IPS DF 19.7 (cell line): ENCODE measurements at regions not wholly inside any gene's neighbourhood (a gene's known extent, or its start where the extent isn't known, plus 50 kb on each side); places are given as distances from the start of the nearest gene placed in this dataset.

Experiments
- DNase-seq: peaks from one replicate; pipeline ENCODE4 v3.0.0-alpha.2; 2013; ENCODE audit warnings: low read depth, low spot score

DNA sequence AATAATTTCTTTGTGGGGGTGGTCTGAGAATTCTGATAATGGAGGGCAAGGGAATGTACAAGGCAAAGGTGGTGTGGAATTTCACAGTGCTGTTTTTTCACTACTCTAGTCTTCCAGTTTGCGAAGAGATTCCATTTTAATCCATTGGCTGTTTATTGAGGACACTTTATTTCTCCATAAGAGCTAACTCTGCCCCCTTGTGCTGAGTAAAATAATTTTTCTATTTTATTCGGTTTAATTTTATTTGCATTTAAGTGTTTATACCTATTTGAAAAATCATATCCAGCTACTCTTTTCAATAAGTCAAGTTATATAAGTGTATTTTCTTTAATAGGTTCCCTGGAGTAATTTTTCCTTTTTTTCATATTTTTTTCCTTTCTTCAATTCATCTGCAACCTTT, 840.1 kb downstream of the TUSC7 start:
- DNase-seq, result no peak

DNA sequence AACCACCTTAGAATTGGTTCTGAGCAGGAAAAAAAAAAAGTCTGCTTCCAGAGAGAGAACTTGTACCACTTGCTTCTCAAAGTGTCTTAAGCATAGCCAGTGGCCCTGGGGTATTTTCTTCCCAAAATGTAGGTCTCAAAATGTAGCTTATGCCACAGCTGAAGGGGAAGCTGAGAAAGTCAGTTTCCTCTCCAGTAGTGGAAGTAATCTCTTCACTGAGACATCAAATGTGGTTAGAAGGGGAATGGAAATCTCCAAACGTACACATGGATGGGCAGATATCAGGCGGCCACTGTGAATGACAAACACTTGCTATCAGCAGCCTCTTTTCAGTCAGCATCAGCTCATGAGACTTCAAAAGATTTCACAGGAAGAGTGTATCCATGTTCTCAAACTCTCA, 841.2 kb downstream of the TUSC7 start:
- DNase-seq, result no peak

DNA sequence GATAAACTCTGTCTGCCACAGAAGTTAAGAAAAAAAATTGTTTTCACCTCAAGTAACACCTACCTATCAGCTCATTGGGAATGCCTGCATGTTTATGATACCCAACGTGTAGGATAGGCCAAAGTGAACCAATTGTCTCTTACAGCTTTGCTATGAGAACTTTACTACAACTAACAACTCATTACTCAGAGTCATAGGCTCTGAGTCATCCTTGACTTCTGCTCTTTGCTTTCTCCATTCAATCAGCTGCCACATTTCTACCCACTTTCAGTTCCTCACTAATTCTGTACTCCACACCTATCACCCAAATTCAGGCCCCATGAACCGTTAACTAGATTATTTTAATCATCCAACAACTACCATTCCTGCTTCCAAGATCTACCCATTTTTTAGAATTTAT, 843.9 kb downstream of the TUSC7 start:
- no peak for DNase-seq

- no peak for DNase-seq
Measured at GRCh38 chr3:117556646-117557407, 847.2 kb downstream of the TUSC7 start.

- no peak for DNase-seq
Measured at GRCh38 chr3:117557464-117558090, 848.0 kb downstream of the TUSC7 start.

DNA sequence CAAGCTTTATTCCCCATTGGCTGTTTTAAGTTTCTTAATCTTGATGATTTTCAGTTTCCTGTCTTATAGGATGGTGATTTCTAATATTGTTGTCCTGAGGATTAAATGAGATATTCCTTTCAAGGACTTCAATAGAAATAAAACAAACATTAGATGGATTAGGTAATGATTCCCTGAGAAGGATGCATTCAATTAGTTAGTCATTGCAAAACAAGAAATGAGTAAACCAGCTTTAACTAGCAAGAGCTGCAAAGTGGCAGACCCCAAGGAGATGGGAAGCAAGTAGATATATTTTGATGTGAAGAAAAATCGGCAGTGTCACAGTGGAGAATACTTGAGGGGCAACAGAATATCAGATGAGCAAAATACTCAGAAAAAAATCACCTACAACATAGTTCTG, 849.1 kb downstream of the TUSC7 start:
- no peak for DNase-seq

DNA sequence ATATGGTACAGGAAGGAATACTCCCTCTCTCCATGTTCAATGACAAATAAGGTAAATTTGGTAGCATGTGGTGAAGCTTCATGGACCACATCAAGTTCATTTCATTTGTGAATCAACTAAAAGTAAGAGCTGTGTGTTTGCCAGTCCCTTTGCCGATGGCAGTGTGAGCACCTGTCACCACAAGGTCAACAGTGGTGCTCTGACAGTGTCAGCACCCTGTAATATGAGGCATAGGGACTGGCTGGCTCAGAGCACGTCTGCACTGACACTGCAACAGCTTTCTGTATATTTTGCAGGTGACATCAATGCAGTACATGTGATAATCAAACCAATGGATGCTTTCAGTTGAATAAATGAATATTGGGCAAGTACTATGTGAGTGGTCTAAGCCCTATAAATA, 852.4 kb downstream of the TUSC7 start:
- DNase-seq, result no peak

- DNase-seq, result no peak
Measured at GRCh38 chr3:117563063-117563462, 853.5 kb downstream of the TUSC7 start.

DNA sequence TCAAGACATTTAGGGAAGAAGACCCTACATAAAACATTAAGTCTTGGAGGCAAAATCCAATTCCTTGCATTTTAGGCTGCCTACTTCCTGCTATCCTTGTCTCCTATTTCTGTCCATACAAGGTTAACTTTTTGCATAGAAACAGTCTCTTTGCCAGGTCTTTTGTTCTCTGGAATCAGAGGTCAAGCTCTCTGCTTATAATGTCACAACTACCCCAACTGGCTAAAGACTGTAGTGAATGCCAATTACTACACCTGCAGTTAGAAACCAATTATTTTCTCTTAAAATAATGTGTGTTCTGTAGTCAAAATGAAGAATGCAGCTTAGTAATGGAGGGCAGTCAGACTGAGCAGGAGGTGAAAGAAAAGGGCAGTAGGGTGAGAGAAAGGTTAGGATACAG, 856.2 kb downstream of the TUSC7 start:
- no peak for DNase-seq

GRCh38 chr3:117566926-117567325, 857.3 kb downstream of the TUSC7 start:
- DNase-seq, result no peak

DNA sequence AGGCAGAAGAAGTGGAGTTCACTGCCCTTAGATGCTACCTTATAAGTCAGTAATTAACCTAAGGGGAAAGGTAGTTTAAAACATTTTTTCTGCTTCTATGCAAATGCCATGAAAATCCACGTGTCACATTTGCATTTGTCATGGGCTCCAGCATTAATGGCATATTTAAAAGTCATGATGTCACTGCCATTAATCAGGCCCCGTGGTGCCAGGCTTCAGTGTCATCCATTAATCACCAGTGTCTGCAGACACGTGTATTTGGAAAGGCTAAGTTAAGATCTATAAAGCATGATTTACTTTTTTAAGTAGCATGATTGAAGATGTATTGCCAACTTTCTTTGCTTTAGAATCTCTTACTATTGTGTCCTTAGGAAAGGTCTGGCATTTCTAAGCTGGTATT, 857.8 kb downstream of the TUSC7 start:
- DNase-seq, result no peak

GRCh38 chr3:117567906-117568305, 858.3 kb downstream of the TUSC7 start:
- DNase-seq, result no peak

GRCh38 chr3:117572786-117573185, 863.2 kb downstream of the TUSC7 start:
- DNase-seq, result no peak

DNA sequence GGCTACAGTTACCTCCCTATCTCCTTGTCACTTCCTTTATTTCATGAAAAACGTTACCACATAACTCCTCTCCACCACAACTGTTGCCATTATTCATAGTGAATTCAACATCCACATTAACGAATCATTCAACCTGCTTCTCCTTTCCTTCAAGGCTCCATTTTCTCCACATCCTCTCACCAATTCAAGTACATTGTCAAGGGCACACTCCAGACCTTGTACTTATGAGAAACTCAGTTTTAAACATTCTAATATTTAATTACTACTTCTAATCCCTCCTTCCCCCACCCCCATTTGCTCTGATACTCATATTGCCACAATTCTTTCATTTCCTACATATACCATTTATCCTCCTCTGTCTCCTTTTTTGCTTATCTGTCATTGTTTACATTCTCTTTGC, 871.2 kb downstream of the TUSC7 start:
- no peak for DNase-seq

- no peak for DNase-seq
Measured at GRCh38 chr3:117586161-117586560, 876.6 kb downstream of the TUSC7 start.

GRCh38 chr3:117587416-117587815, 877.8 kb downstream of the TUSC7 start:
- DNase-seq, result no peak

- no peak for DNase-seq
Measured at GRCh38 chr3:117589454-117589853, 879.9 kb downstream of the TUSC7 start.

GRCh38 chr3:117595615-117596014, 886.0 kb downstream of the TUSC7 start:
- DNase-seq, result no peak

- no peak for DNase-seq
Measured at GRCh38 chr3:117596503-117596902, 886.9 kb downstream of the TUSC7 start.

GRCh38 chr3:117597865-117598264, 888.3 kb downstream of the TUSC7 start:
- no peak for DNase-seq

DNA sequence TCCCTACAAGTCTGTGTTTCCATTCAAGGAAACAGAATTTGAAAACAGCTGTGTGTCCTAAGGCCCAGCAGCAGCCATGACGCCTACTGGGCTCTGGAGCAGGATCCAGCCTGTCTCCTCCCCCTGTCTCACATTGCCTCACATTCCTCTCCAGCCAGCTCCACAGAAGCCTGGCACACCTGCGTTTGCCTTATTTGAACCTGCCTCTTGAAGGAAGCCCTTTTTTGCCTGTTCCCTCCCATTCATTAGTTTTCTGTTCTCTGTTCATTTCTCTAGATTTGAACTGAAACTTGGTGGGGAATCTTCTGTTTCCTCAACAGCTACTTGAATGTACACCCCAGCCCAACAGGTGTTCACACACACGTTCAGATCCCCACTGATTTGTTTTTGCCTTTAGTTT, 890.5 kb downstream of the TUSC7 start:
- DNase-seq, result no peak

GRCh38 chr3:117600666-117601065, 891.1 kb downstream of the TUSC7 start:
- no peak for DNase-seq

DNA sequence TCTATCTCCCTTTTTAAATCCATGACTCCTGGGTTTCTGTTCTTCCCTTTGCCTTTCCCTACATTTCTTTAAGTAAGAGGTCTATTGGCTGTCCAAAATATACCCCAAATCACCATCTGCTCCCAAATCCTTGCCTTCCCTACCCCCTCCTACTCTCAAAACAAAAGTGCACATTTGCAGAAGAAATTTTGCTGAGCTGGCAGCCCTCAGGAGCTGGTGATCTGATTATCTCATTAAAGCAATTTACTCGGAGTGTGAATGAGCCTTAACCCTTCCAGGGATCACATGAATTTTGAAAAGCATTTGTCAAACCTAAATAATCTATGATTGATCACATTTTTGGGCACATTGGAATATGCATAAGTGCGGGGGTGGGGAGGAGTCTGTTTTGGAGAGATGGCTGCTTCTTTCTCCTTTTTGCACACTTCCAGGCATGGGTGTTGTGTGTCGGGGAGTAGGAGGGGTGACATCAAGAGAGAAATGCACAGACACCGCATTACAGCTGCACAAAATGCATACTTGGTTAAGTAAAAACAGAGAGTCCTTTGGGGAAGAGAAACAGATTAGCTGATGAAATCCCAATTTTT, 892.6 kb downstream of the TUSC7 start:
- no peak for DNase-seq
